SK-N-DZ (cell line): ENCODE measurements at regions not wholly inside any gene's neighbourhood (a gene's known extent, or its start where the extent isn't known, plus 50 kb on each side); places are given as distances from the start of the nearest gene placed in this dataset.
"Not testable (repeated sequence)": the region's sequence is repeated elsewhere in the genome, so short reads cannot be mapped to it uniquely, and the experiment has no call there.

ENCODE experiments used
- DNase-seq: peaks from one replicate; pipeline ENCODE4 v3.0.0-alpha.2; 2015; ENCODE audit warnings: low spot score

- no peak for DNase-seq
Measured at GRCh38 chr15:45867281-45867680, 232.5 kb downstream of the SQOR start.

- no peak for DNase-seq
Measured at GRCh38 chr15:45868109-45868691, 233.4 kb downstream of the SQOR start.

- no peak for DNase-seq
Measured at GRCh38 chr15:45869034-45869668, 234.3 kb downstream of the SQOR start.

GRCh38 chr15:45871121-45871855, 236.5 kb downstream of the SQOR start:
- DNase-seq, result peak; percentile 16

GRCh38 chr15:45873781-45874180, 239.0 kb downstream of the SQOR start:
- DNase-seq, result no peak

GRCh38 chr15:45874566-45874965, 239.7 kb downstream of the SQOR start:
- not testable (repeated sequence) for DNase-seq

- DNase-seq, result no peak
Measured at GRCh38 chr15:45884289-45884688, 249.5 kb downstream of the SQOR start.

- DNase-seq, result no peak
Measured at GRCh38 chr15:45884755-45885445, 250.1 kb downstream of the SQOR start.

- no peak for DNase-seq
Measured at GRCh38 chr15:45885801-45886200, 251.0 kb downstream of the SQOR start.

GRCh38 chr15:45891766-45892165, 256.9 kb downstream of the SQOR start:
- no peak for DNase-seq

GRCh38 chr15:45892182-45892581, 257.4 kb downstream of the SQOR start:
- DNase-seq, result no peak

- DNase-seq, result no peak
Measured at GRCh38 chr15:45903283-45903682, 268.5 kb downstream of the SQOR start.

- DNase-seq, result peak; percentile 16
Measured at GRCh38 chr15:45904019-45904418, 269.2 kb downstream of the SQOR start.

- no peak for DNase-seq
Measured at GRCh38 chr15:45906230-45906629, 271.4 kb downstream of the SQOR start.

- no peak for DNase-seq
Measured at GRCh38 chr15:45910671-45911070, 275.8 kb downstream of the SQOR start.

- DNase-seq, result no peak
Measured at GRCh38 chr15:45913451-45913850, 278.6 kb downstream of the SQOR start.

GRCh38 chr15:45914425-45914824, 279.6 kb downstream of the SQOR start:
- no peak for DNase-seq

GRCh38 chr15:45918839-45919238, 284.0 kb downstream of the SQOR start:
- no peak for DNase-seq

GRCh38 chr15:45919806-45920205, 285.0 kb downstream of the SQOR start:
- DNase-seq, result no peak

GRCh38 chr15:45921376-45921775, 286.5 kb downstream of the SQOR start:
- DNase-seq, result no peak

- DNase-seq, result no peak
Measured at GRCh38 chr15:45921978-45922377, 287.1 kb downstream of the SQOR start.

GRCh38 chr15:45941367-45941766, 306.5 kb downstream of the SQOR start:
- no peak for DNase-seq
